Activated CD8-positive, alpha-beta T cell treated with anti-CD3 and anti-CD28 coated beads for 36 hours (primary cell): ENCODE measurements at regions not wholly inside any gene's neighbourhood (a gene's known extent, or its start where the extent isn't known, plus 50 kb on each side); places are given as distances from the start of the nearest gene placed in this dataset.

ENCODE experiments used
- ATAC-seq: fragments of 200-7000 bp; cut with Tn5 transposase; one replicate; pipeline ENCODE4 v1.10.0; 2021; ENCODE audit warnings: mild to moderate bottlenecking, moderate library complexity
- CTCF ChIA-PET: fragments of 350-600 bp; sonication (Branson Sonifier 250); formaldehyde crosslinking; loops from one replicate; lab custom pipeline; 2021; ENCODE audit warnings: antibody characterized with exemption; lab: Charles Lee
- POLR2A ChIA-PET: fragments of 350-600 bp; sonication (Branson Sonifier 250); formaldehyde crosslinking; loops from one replicate; lab custom pipeline; 2021; ENCODE audit warnings: antibody characterized with exemption; lab: Charles Lee
- DNase-seq: peaks from one replicate; pipeline ENCODE4 v3.0.0-alpha.2; 2020
- H3K27ac Mint-ChIP-seq: one replicate; pipeline ENCODE4 v1.8.0; 2021; ENCODE audit warnings: mild to moderate bottlenecking, mixed read lengths
- H3K27me3 Mint-ChIP-seq: one replicate; pipeline ENCODE4 v1.8.0; 2021; ENCODE audit warnings: mixed read lengths
- H3K36me3 Mint-ChIP-seq: one replicate; pipeline ENCODE4 v1.8.0; 2021; ENCODE audit warnings: low read depth, mixed read lengths
- H3K4me1 Mint-ChIP-seq: one replicate; pipeline ENCODE4 v1.8.0; 2021; ENCODE audit warnings: low read depth, mixed read lengths
- H3K4me3 Mint-ChIP-seq: one replicate; pipeline ENCODE4 v1.8.0; 2021; ENCODE audit warnings: mild to moderate bottlenecking, moderate library complexity, mixed read lengths
- H3K9me3 Mint-ChIP-seq: one replicate; pipeline ENCODE4 v1.8.0; 2021; ENCODE audit warnings: mixed read lengths
- CTCF ChIP-seq: fragments of 200-600 bp; IDR thresholded peaks from one replicate; pipeline ENCODE4 v1.8.0; 2022; ENCODE audit warnings: antibody characterized with exemption, mild to moderate bottlenecking
- intact Hi-C: fragments of 100-400 bp; cut with micrococcal nuclease; formaldehyde crosslinking; loops from one replicate; pipeline ENCODE4 v1.10.0; 2022

GRCh38 chr10:86599729-86600128, 54.6 kb upstream of the OPN4 start:
- intact Hi-C loops = no loop called here
- H3K36me3 Mint-ChIP-seq = no peaks in the 10 kb centered on the region
- no peak overlapping the region for H3K27ac Mint-ChIP-seq
- H3K4me1 Mint-ChIP-seq = no peaks in the 10 kb centered on the region
- H3K27me3 Mint-ChIP-seq = no peaks in the 10 kb centered on the region
- ATAC-seq (peak; percentile 83), DNase-seq (peak; percentile 29)
- no peak overlapping the region for H3K4me3 Mint-ChIP-seq
- no peak for TF ChIP-seq CTCF
- ChIA-PET POLR2A (no interaction called here), CTCF (no interaction called here)
- H3K9me3 Mint-ChIP-seq = no peaks in the 10 kb centered on the region

GRCh38 chr10:86600296-86600695, 54.1 kb upstream of the OPN4 start:
- Mint-ChIP-seq H3K27me3 (no peaks in the 10 kb centered on the region), H3K36me3 (no peaks in the 10 kb centered on the region), H3K4me1 (no peaks in the 10 kb centered on the region), H3K9me3 (no peaks in the 10 kb centered on the region), H3K27ac (no peak overlapping the region), H3K4me3 (no peak overlapping the region)
- intact Hi-C loops = no loop called here
- CTCF ChIA-PET = no interaction called here
- TF ChIP-seq CTCF = no peak
- ATAC-seq = no peak
- no peak for DNase-seq
- POLR2A ChIA-PET = no interaction called here

- Mint-ChIP-seq H3K9me3 (peaks cover 2% of the 10 kb centered on the region), H3K27me3 (no peaks in the 10 kb centered on the region), H3K4me1 (no peaks in the 10 kb centered on the region), H3K4me3 (no peak overlapping the region), H3K36me3 (no peaks in the 10 kb centered on the region), H3K27ac (no peak overlapping the region)
- DNase-seq (no peak), ATAC-seq (no peak)
- TF ChIP-seq CTCF = no peak
- CTCF ChIA-PET = interaction anchor here (1.2 to 1.5 kb wide), 2 partner anchors 17 to 40 kb away, joined by 3 to 6 read pairs; no protein-coding TSS in a partner anchor
- POLR2A ChIA-PET = no interaction called here
- intact Hi-C loops = no loop called here
These were observed 52.3 kb upstream of the OPN4 start for GRCh38 chr10:86601956-86602602.

- POLR2A ChIA-PET = no interaction called here
- no peaks in the 10 kb centered on the region for H3K4me1 Mint-ChIP-seq
- no peak for TF ChIP-seq CTCF
- H3K4me3 Mint-ChIP-seq = no peak overlapping the region
- CTCF ChIA-PET = interaction anchor here (1.2 kb wide), 1 partner anchor 18 kb away, joined by 6 read pairs; no protein-coding TSS in a partner anchor
- intact Hi-C loops = no loop called here
- H3K9me3 Mint-ChIP-seq = peaks cover 7% of the 10 kb centered on the region
- H3K27me3 Mint-ChIP-seq = peaks cover 2% of the 10 kb centered on the region
- no peak overlapping the region for H3K27ac Mint-ChIP-seq
- ATAC-seq = no peak
- DNase-seq = no peak
- H3K36me3 Mint-ChIP-seq = no peaks in the 10 kb centered on the region
These were observed 51.1 kb upstream of the OPN4 start for GRCh38 chr10:86603256-86603655.
